ENCODE measurements at regions not wholly inside any gene's neighbourhood (a gene's known extent, or its start where the extent isn't known, plus 50 kb on each side); places are given as distances from the start of the nearest gene placed in this dataset.

- TF ChIP-seq POLR2AphosphoS5 (IDR thresholded peaks at IDR 0.05; ENCODE audit: borderline replicate concordance, low read depth, low read length) (no peak), EZH2 (IDR thresholded peaks at IDR 0.05) (no peak)
Observed at GRCh38 chr2:234341306-234341985, 155.4 kb downstream of the ARL4C start.
